ENCODE measurements at regions not wholly inside any gene's neighbourhood (a gene's known extent, or its start where the extent isn't known, plus 50 kb on each side); places are given as distances from the start of the nearest gene placed in this dataset.

GRCh38 chr5:2193542-2194235 is 311.0 kb upstream of the IRX4 start:
- no peak overlapping the region for H3K4me3 Mint-ChIP-seq
- H3K27ac Mint-ChIP-seq = no peak overlapping the region
- no peaks in the 10 kb centered on the region for H3K9me3 Mint-ChIP-seq

DNA sequence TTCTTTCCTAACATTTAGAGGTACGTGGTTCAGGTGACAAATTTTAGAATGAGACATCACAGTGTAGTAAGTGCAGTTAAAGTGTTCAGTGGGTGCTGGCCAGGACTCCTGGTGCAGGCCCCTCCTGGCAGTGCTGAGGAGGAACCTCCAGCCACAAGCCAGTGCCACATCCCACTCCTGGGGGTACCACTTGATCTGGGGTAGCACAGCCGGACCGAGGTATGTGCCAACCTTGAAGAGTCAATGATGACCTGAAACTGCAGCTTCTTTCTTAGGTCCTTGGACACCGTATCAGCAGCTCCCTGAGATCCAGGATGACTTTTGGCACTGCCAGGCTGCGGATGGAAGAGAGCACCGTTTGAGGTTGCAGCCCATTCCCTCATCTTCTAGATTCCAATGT is 310.4 kb upstream of the IRX4 start:
- no peaks in the 10 kb centered on the region for H3K4me1 Mint-ChIP-seq
- no peak overlapping the region for H3K4me3 Mint-ChIP-seq
- no peak overlapping the region for H3K27ac Mint-ChIP-seq
- ATAC-seq = no peak
- peaks cover 8% of the 10 kb centered on the region for H3K27me3 Mint-ChIP-seq
- no peaks in the 10 kb centered on the region for H3K36me3 Mint-ChIP-seq
- no peaks in the 10 kb centered on the region for H3K9me3 Mint-ChIP-seq

More at GRCh38 chr5:2193542-2194235, 311.0 kb upstream of the IRX4 start:
- no peaks in the 10 kb centered on the region for H3K4me1 Mint-ChIP-seq
- no peak for ATAC-seq
- H3K36me3 Mint-ChIP-seq = no peaks in the 10 kb centered on the region
- peaks cover 8% of the 10 kb centered on the region for H3K27me3 Mint-ChIP-seq

DNA sequence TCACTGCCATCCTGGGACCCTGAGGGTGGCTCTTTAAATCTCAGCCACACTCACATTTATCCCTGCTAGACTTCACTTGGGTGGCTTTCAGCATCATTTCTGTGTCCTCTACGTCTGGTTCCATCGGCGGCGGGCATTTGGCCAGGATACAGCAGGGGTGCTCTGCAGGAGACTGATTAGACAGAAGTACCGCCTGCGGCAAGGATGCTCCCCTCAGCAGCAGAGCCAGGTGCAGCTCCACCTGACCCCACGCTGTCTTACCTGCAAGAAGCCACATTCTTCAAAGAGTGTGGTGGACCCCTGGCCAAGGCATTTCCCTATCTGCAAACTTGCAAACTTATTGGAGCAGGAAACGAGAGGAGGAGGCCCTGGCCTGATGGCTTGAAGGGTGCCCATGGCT is 309.8 kb upstream of the IRX4 start:
- H3K27me3 Mint-ChIP-seq = peaks cover 3% of the 10 kb centered on the region

GRCh38 chr5:2191972-2192371 is 309.2 kb upstream of the IRX4 start:
- ATAC-seq = peak; percentile 35

More for the DNA sequence above, 309.8 kb upstream of the IRX4 start:
- H3K9me3 Mint-ChIP-seq = no peaks in the 10 kb centered on the region
- H3K36me3 Mint-ChIP-seq = no peaks in the 10 kb centered on the region
- H3K4me3 Mint-ChIP-seq = no peak overlapping the region
- no peak for ATAC-seq
- H3K27ac Mint-ChIP-seq = no peak overlapping the region
- no peaks in the 10 kb centered on the region for H3K4me1 Mint-ChIP-seq

DNA sequence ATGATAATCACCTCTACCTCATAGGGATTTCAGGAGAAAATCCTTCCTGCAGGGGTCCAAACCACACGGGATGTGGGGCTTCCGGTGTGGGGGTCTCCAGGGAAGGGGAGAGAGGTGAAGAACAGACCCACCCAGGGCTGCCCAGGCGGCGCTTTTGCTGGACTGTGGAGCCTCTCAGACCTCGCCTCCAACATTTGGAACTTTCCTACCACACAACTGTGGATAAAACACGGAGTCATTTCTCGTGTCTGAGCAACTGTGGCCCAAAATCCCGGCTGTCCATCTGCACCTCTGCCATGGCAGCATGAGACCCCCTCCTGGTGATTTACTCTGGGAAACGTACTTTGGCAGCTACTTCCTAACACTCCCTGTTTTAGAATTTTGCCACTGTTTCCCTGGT is 307.8 kb upstream of the IRX4 start:
- Mint-ChIP-seq H3K27me3 (no peaks in the 10 kb centered on the region), H3K4me3 (no peak overlapping the region), H3K9me3 (no peaks in the 10 kb centered on the region), H3K36me3 (no peaks in the 10 kb centered on the region), H3K27ac (no peak overlapping the region), H3K4me1 (no peaks in the 10 kb centered on the region)
- no peak for ATAC-seq

More at GRCh38 chr5:2191972-2192371, 309.2 kb upstream of the IRX4 start:
- Mint-ChIP-seq H3K27me3 (no peaks in the 10 kb centered on the region), H3K4me1 (no peaks in the 10 kb centered on the region), H3K4me3 (no peak overlapping the region), H3K27ac (no peak overlapping the region), H3K36me3 (no peaks in the 10 kb centered on the region), H3K9me3 (no peaks in the 10 kb centered on the region)

DNA sequence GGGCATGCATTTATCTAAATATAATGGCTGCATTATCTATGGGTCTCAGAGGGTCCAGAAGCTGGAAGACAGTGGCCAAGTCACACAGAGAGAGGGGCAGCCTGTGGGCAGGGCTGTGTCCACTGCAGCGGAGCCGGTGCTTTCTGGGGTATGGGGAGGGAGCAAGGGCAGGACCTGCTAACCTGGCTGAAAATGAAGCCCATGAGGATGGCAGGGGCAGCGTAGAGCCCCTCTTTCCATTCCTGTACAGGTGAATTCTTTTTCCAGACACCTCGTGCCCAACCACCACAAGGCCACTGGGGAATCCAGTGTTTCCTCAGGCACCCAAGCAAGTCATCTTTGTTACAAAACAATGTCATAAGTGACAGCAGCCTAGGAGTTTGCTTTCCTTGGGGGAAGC is 305.9 kb upstream of the IRX4 start:
- H3K36me3 Mint-ChIP-seq = no peaks in the 10 kb centered on the region
- H3K9me3 Mint-ChIP-seq = no peaks in the 10 kb centered on the region
- no peaks in the 10 kb centered on the region for H3K4me1 Mint-ChIP-seq
- no peak overlapping the region for H3K27ac Mint-ChIP-seq
- ATAC-seq = no peak
- no peak overlapping the region for H3K4me3 Mint-ChIP-seq
- H3K27me3 Mint-ChIP-seq = no peaks in the 10 kb centered on the region

DNA sequence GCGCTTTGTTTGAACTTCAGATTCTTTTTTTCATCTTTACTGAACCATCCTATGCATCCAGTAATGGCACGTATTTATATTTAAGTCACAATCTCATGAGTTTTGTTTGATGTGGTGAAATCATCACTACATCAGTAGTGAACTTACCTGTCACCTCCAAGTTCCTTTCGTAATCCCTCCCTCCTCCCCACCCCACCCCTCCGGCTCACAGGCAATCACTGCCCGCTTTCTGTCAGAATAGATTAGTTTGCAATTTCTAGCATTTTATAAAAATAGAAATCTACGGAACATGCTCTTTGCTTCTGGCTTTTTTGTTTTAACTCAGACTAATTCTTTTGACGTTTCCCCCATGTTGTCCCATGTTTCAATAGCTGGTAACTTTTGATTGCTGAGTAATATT is 305.4 kb upstream of the IRX4 start:
- Mint-ChIP-seq H3K4me3 (no peak overlapping the region), H3K36me3 (no peaks in the 10 kb centered on the region), H3K27ac (no peak overlapping the region), H3K27me3 (no peaks in the 10 kb centered on the region), H3K9me3 (no peaks in the 10 kb centered on the region), H3K4me1 (no peaks in the 10 kb centered on the region)
- ATAC-seq = no peak

- peak; percentile 13 for ATAC-seq
- Mint-ChIP-seq H3K27ac (no peak overlapping the region), H3K9me3 (no peaks in the 10 kb centered on the region), H3K4me3 (no peak overlapping the region), H3K36me3 (no peaks in the 10 kb centered on the region), H3K4me1 (no peaks in the 10 kb centered on the region), H3K27me3 (no peaks in the 10 kb centered on the region)
Measured at GRCh38 chr5:2187687-2188086, 305.0 kb upstream of the IRX4 start.

DNA sequence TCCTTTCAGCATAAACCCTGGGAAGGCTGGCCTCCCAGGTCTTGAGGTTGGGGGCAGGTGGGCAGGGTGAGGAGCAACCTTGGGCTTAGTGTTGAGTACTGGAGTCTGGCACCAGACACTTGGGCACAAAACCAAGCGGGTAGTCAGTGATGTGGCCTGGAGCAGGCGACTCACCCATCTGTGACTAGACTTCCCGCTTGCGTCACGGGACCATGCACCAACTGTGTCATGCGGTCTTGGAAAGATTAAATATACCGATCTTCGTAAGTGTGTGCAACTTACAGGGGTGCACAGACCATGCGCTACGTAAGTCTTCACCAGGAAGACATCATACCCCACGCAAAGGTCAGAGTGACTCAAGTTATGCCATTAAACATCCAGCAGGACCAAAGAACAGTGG is 304.4 kb upstream of the IRX4 start:
- H3K27me3 Mint-ChIP-seq = peaks cover 3% of the 10 kb centered on the region
- no peaks in the 10 kb centered on the region for H3K9me3 Mint-ChIP-seq
- ATAC-seq = no peak
- no peak overlapping the region for H3K27ac Mint-ChIP-seq
- H3K4me1 Mint-ChIP-seq = no peaks in the 10 kb centered on the region
- no peak overlapping the region for H3K4me3 Mint-ChIP-seq
- H3K36me3 Mint-ChIP-seq = no peaks in the 10 kb centered on the region

- Mint-ChIP-seq H3K27me3 (peaks cover 9% of the 10 kb centered on the region), H3K27ac (no peak overlapping the region), H3K36me3 (no peaks in the 10 kb centered on the region), H3K4me3 (no peak overlapping the region), H3K4me1 (no peaks in the 10 kb centered on the region), H3K9me3 (no peaks in the 10 kb centered on the region)
- no peak for ATAC-seq
Measured at GRCh38 chr5:2186472-2187015, 303.8 kb upstream of the IRX4 start.

- no peak for ATAC-seq
- H3K4me1 Mint-ChIP-seq = no peaks in the 10 kb centered on the region
- H3K27me3 Mint-ChIP-seq = peaks cover 15% of the 10 kb centered on the region
- no peaks in the 10 kb centered on the region for H3K9me3 Mint-ChIP-seq
- no peak overlapping the region for H3K27ac Mint-ChIP-seq
- no peak overlapping the region for H3K4me3 Mint-ChIP-seq
- H3K36me3 Mint-ChIP-seq = no peaks in the 10 kb centered on the region
Measured at GRCh38 chr5:2185646-2186471, 303.1 kb upstream of the IRX4 start.

DNA sequence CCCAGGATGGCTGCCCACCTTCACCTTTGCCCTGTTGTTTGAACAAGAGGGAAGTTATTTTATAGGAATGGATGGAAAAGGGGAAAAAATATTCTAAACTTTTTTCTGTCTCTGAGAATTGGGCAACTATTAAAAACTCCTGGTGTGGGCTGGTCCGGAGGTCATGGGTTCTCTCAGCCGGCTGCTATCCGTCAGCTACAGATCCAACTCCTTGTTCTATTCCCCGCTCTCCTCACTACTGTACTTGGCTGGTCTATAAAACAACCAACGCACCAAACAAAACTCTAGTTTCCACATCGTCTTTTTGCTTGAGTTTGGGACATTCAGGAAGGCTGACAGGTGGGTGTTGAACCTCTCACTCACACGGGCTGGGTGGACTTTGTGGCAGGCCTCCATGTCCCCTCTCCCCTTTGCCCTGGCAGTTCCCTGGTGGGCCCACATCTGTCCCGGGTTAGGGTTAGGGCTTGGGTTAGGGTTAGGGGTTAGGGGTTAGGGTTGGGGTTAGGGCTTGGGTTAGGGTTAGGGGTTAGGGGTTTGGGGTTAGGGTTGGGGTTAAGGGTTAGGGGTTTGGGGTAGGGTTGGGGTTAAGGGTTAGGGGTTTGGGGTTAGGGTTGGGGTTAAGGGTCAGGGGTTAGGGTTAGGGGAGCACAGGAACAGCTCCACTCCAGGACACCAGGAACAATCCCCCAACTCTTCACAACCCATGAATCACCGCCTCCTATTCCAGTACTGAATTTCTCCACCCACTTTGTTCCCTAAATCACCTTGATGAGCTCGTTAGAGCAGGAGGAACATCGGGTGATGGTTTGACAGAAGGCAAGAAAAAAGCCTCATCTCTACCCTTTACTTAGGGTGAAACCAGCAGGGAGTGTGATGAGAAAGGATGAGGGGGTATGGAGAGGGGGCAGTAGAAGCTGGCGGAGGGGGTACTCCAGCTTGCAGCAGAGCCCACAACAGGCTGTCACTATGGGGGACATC is 302.1 kb upstream of the IRX4 start:
- Mint-ChIP-seq H3K4me3 (no peak overlapping the region), H3K27ac (no peak overlapping the region), H3K36me3 (no peaks in the 10 kb centered on the region), H3K9me3 (no peaks in the 10 kb centered on the region), H3K4me1 (no peaks in the 10 kb centered on the region), H3K27me3 (peaks cover 15% of the 10 kb centered on the region)
- no peak for ATAC-seq

DNA sequence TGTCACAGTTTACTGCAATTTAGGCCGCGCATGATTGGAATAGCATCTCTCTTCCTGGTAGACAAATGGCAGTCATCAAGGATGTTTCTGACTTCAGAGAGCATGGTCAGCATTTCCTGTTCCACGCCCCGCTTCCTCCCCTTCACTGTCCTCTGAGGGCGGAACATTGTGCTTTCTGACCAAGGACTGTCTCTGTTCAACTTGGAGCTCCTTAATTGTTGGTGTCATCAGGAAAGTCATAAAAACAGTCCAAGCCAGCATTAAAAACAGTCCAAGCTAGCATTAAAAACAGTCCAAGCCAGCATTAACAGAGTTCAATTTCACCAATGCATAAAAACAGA is 301.3 kb upstream of the IRX4 start:
- Mint-ChIP-seq H3K27ac (no peak overlapping the region), H3K36me3 (no peaks in the 10 kb centered on the region), H3K4me3 (no peak overlapping the region), H3K27me3 (peaks cover 15% of the 10 kb centered on the region), H3K9me3 (no peaks in the 10 kb centered on the region), H3K4me1 (no peaks in the 10 kb centered on the region)
- no peak for ATAC-seq

DNA sequence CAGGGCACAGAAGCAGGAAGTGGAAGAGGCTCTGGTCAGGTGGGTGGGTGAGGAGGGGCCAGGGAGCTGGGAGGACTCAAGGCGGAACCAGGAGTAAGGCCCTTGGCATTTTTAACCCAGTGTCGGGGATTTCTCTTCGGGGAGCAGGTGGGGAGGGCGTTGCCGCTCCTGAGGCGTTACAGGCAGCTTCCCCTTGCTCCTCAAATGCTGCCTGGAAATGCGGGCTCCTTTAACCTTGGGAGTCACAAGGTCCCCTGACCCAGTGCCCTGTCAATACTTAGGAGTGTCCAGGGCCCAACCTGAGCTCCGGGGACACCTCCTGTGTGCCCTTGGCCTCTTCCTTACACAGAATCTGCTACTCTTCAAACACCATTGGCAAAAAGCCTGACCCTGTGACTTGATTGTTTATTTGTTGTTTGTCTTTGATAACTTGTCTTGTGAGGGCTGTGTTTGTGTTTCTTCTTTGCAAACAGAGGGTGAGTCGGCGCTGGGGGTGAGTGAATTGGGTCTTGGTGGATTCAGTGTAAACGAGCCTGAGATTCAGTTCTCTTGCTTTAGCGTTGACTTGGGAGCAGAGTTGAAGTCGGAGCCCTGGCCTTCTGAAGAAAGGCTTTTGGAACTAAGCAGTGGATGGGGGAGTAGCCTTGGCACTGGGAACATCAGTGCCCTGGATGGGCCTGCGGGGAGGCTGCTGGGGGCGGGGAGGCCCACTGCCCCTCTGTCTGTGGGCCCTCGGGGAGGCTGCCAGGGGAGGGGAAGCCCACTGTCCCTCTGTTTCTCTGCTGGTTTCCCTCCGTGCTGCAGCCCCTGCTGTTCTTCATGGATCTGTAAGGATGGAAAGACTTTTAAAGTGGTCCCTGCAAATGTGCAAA is 300.7 kb upstream of the IRX4 start:
- no peaks in the 10 kb centered on the region for H3K4me1 Mint-ChIP-seq
- H3K4me3 Mint-ChIP-seq = no peak overlapping the region
- no peaks in the 10 kb centered on the region for H3K9me3 Mint-ChIP-seq
- H3K27me3 Mint-ChIP-seq = peaks cover 15% of the 10 kb centered on the region
- H3K36me3 Mint-ChIP-seq = no peaks in the 10 kb centered on the region
- no peak overlapping the region for H3K27ac Mint-ChIP-seq
- no peak for ATAC-seq
